Posterior vena cava (tissue), 2 donors: ENCODE measurements at regions not wholly inside any gene's neighbourhood (a gene's known extent, or its start where the extent isn't known, plus 50 kb on each side); places are given as distances from the start of the nearest gene placed in this dataset.

ENCODE experiments used
- DNase-seq: peaks from one replicate; pipeline ENCODE4 v3.0.0-alpha.2; 2020; ENCODE audit warnings: low spot score
- intact Hi-C, 2 donors: fragments of 100-400 bp; cut with DNase I; formaldehyde crosslinking; loops; one replicate each; pipeline versions ENCODE4 v1.14.1 to v1.14.2; 2022 to 2023
- donor health status: DM: yes; HTN: yes; CAD: no.
- donor health status: DM: yes; HTN: yes; CAD: no.

DNA sequence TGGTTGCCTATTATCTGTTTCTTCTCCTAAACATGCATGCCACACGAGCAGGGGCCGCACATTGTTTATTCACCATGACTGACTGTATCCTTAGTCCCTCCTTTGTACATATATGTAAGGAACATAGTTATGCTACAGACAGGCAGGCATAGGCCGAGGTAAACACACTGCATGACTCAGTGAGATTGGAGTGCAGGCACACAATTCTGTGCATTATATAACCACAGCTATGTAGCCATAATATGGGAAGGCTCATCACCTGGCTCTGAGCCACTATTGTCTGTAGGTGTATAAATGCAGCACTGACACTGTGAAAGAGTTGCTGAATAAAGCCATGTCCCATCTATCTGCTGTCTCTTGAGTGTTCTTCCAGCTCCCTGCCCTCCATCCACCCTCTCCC, 431.6 kb downstream of the IDS start:
- intact Hi-C loops = no loop called here
- DNase-seq = no peak

DNA sequence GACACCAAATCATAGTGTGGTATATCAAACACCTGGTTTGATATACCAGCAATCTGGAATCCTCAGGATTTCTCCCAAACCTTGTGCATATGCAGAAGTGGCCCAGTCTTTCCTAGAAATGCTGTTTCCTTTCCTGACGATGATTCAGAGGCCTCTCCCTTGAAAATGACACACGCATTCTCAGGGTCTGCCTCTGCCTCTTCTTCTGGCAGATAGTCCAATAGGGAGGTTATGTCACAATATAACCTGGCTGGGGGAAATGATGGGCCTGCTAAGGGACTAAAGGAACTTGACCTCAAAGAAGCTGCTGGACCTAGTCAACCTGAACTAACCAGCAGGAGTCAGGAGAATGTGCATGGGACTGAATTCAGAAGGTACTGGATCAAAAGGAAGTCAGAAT, 435.2 kb downstream of the IDS start:
- intact Hi-C loops = no loop called here
- DNase-seq = no peak

DNA sequence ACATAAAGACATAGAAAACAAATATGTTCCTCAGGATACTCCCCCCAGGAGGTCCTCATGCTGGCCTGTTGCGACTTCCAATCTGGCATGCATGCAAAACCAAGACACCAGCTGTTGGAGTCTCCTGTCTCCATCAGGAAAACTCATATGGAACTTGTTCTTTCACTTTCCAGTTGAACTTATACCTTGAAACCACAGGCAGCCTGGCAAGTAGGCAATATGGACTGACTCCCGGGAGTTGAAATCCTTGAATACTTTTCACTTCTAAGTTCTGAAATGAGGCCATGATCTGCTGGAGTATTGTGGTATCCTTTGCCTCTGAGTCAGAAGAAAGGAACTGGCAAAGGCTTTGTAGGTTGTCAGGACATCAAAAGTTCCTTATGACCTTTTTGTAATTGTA, 444.2 kb downstream of the IDS start:
- intact Hi-C loops = no loop called here
- DNase-seq = no peak
